ENCODE measurements at regions not wholly inside any gene's neighbourhood (a gene's known extent, or its start where the extent isn't known, plus 50 kb on each side); places are given as distances from the start of the nearest gene placed in this dataset.

DNA sequence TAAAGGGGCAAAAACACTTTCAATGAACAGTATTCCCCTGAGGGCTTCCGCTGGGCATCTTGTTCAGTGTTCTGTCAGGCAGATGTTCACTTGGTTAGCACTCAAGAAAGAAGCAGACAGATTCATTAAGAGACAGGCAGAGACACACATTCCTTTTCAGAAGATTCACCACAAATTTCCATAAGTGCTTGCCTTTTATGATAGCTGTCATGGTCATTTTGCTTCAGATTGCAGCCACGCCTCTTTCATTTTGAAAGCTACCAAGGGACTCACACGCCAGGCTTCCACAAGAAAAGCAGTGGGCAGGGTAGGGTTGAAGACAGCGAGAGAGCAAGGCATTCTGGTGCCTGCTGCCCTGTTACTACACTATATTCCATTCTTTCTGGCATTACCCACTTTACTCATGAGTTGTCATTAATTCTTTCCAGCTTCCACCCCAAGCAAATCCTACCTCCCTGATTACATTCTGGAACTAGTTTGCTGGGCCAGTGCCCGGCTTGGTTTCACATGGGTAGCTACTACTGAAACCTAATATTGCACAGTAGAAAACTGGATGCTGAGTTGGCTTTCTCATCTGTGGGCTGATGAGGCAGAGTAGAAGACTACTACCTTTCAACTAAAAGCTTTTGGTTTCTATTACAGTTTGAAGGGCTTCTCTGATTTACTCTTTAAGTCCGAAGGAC lies 91.2 kb upstream of the COL24A1 start:
- no peak for ATAC-seq
- no peaks in the 10 kb centered on the region for H3K27me3 Mint-ChIP-seq
- CTCF ChIA-PET = no interaction called here
- no peaks in the 10 kb centered on the region for H3K9me3 Mint-ChIP-seq (ENCODE audit: low read depth)
- no peaks in the 10 kb centered on the region for H3K4me1 Mint-ChIP-seq
- no peaks in the 10 kb centered on the region for H3K36me3 Mint-ChIP-seq
- no peak overlapping the region for H3K27ac Mint-ChIP-seq
- H3K4me3 Mint-ChIP-seq = no peak overlapping the region
- DNase-seq = no peak

GRCh38 chr1:86245566-86246190 lies 89.1 kb upstream of the COL24A1 start:
- no peak for DNase-seq
- Mint-ChIP-seq H3K36me3 (no peaks in the 10 kb centered on the region), H3K9me3 (ENCODE audit: low read depth) (no peaks in the 10 kb centered on the region), H3K4me3 (no peak overlapping the region), H3K27ac (no peak overlapping the region), H3K4me1 (no peaks in the 10 kb centered on the region), H3K27me3 (no peaks in the 10 kb centered on the region)
- ATAC-seq = no peak
- CTCF ChIA-PET = interaction anchor here (0.7 kb wide), 1 partner anchor 271 kb away, joined by 3 read pairs; no protein-coding TSS in a partner anchor

DNA sequence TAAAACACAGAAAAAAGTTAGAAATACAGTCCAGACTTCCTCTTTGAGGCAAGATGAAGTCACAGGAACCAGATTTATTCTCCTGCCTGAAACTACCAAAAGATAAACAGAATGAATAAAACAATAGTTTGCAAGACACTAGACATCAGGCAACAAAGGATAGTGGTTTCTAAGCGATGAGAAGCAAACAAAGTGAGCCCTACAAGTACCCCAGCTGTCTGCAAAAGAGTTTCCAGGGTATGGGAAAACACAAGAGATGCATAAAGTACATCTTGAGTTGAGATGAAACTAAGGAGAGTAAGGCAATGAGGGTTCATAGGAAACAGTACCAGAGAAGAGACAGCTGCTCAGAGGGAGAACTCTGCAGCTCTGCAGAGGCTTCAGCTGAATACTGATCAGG lies 83.3 kb upstream of the COL24A1 start:
- no peaks in the 10 kb centered on the region for H3K4me1 Mint-ChIP-seq
- H3K9me3 Mint-ChIP-seq (ENCODE audit: low read depth) = no peaks in the 10 kb centered on the region
- H3K27ac Mint-ChIP-seq = no peak overlapping the region
- ATAC-seq (no peak), DNase-seq (no peak)
- H3K4me3 Mint-ChIP-seq = no peak overlapping the region
- H3K27me3 Mint-ChIP-seq = no peaks in the 10 kb centered on the region
- CTCF ChIA-PET = no interaction called here
- no peaks in the 10 kb centered on the region for H3K36me3 Mint-ChIP-seq

DNA sequence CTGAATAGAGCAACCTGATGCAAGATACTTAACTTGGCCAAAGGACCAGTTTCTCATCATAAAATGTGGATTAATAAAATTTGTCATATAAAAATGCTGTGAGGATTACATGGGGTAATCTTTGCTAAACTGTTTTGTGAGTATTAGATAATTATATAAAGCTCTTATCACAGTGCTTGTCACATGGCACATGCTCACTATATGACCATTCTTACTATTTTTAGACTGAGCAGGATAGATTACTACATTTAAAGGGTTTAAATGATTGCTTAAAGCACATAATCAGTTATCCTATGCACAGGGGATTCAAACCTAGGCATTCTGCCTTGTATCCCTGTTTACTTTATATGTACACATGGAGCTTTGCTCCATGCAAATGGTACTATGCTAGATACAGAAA lies 82.9 kb upstream of the COL24A1 start:
- Mint-ChIP-seq H3K27ac (no peak overlapping the region), H3K4me1 (no peaks in the 10 kb centered on the region), H3K27me3 (no peaks in the 10 kb centered on the region), H3K36me3 (no peaks in the 10 kb centered on the region), H3K9me3 (ENCODE audit: low read depth) (no peaks in the 10 kb centered on the region), H3K4me3 (no peak overlapping the region)
- ATAC-seq (no peak), DNase-seq (no peak)
- CTCF ChIA-PET = no interaction called here

GRCh38 chr1:86238226-86238625 lies 81.7 kb upstream of the COL24A1 start:
- Mint-ChIP-seq H3K4me1 (no peaks in the 10 kb centered on the region), H3K9me3 (ENCODE audit: low read depth) (no peaks in the 10 kb centered on the region), H3K27ac (no peak overlapping the region), H3K36me3 (no peaks in the 10 kb centered on the region), H3K27me3 (no peaks in the 10 kb centered on the region), H3K4me3 (no peak overlapping the region)
- no peak for ATAC-seq
- no peak for DNase-seq
- CTCF ChIA-PET = no interaction called here

- Mint-ChIP-seq H3K9me3 (ENCODE audit: low read depth) (no peaks in the 10 kb centered on the region), H3K27ac (no peak overlapping the region), H3K4me3 (no peak overlapping the region), H3K36me3 (no peaks in the 10 kb centered on the region), H3K4me1 (no peaks in the 10 kb centered on the region), H3K27me3 (no peaks in the 10 kb centered on the region)
- DNase-seq (no peak), ATAC-seq (no peak)
- CTCF ChIA-PET = no interaction called here
Observed at GRCh38 chr1:86235852-86236251, 79.3 kb upstream of the COL24A1 start.

DNA sequence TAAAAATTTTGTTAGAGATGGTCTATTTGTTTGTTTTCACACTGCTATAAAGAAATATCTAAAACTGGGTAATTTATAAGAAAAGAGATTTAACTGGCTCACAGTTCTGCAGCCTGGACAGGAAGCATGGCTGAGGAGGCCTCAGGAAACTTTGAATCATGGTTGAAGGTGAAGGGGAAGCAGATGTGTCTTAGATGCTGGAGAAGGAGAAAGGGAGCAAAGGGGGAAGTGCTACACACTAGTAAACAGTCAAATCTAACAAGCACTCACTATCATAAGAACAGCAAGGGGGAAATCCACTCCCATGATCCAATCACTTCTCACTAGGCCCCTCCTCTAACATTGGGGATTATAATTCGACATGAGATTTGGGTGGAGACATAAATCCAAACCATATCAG lies 76.8 kb upstream of the COL24A1 start:
- H3K9me3 Mint-ChIP-seq (ENCODE audit: low read depth) = no peaks in the 10 kb centered on the region
- H3K36me3 Mint-ChIP-seq = no peaks in the 10 kb centered on the region
- no peak overlapping the region for H3K27ac Mint-ChIP-seq
- no peak overlapping the region for H3K4me3 Mint-ChIP-seq
- no peak for ATAC-seq
- H3K27me3 Mint-ChIP-seq = no peaks in the 10 kb centered on the region
- DNase-seq = no peak
- H3K4me1 Mint-ChIP-seq = no peaks in the 10 kb centered on the region
- CTCF ChIA-PET = no interaction called here

GRCh38 chr1:86231076-86231475 lies 74.5 kb upstream of the COL24A1 start:
- CTCF ChIA-PET = no interaction called here
- DNase-seq (no peak), ATAC-seq (no peak)
- H3K4me3 Mint-ChIP-seq = no peak overlapping the region
- H3K36me3 Mint-ChIP-seq = no peaks in the 10 kb centered on the region
- H3K27ac Mint-ChIP-seq = no peak overlapping the region
- H3K4me1 Mint-ChIP-seq = no peaks in the 10 kb centered on the region
- no peaks in the 10 kb centered on the region for H3K9me3 Mint-ChIP-seq (ENCODE audit: low read depth)
- no peaks in the 10 kb centered on the region for H3K27me3 Mint-ChIP-seq

- DNase-seq (no peak), ATAC-seq (no peak)
- Mint-ChIP-seq H3K27ac (no peak overlapping the region), H3K4me3 (no peak overlapping the region), H3K27me3 (no peaks in the 10 kb centered on the region), H3K9me3 (ENCODE audit: low read depth) (no peaks in the 10 kb centered on the region), H3K36me3 (no peaks in the 10 kb centered on the region), H3K4me1 (no peaks in the 10 kb centered on the region)
- CTCF ChIA-PET = no interaction called here
Observed at GRCh38 chr1:86229405-86229975, 72.9 kb upstream of the COL24A1 start.

DNA sequence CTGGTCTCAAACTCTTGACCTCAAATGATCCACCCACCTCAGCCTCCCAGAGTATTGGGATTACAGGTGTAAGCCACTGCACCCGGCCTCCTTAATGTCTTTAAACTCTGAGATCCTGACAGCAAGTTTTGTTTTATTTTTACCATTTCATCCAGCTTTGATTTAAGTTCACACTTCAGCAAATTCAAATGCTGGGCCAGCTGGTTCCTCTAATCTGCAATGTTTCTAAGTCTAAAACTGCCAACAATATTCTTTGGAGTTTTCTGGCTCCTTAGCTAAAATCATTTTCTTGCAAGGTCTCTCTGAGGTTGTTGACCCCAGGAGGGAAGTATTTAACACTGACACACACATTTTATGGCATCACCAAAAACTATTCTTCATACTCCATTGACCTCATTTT lies 72.0 kb upstream of the COL24A1 start:
- Mint-ChIP-seq H3K27ac (no peak overlapping the region), H3K4me1 (no peaks in the 10 kb centered on the region), H3K27me3 (no peaks in the 10 kb centered on the region), H3K4me3 (no peak overlapping the region), H3K36me3 (no peaks in the 10 kb centered on the region), H3K9me3 (ENCODE audit: low read depth) (no peaks in the 10 kb centered on the region)
- DNase-seq (no peak), ATAC-seq (no peak)
- CTCF ChIA-PET = no interaction called here

DNA sequence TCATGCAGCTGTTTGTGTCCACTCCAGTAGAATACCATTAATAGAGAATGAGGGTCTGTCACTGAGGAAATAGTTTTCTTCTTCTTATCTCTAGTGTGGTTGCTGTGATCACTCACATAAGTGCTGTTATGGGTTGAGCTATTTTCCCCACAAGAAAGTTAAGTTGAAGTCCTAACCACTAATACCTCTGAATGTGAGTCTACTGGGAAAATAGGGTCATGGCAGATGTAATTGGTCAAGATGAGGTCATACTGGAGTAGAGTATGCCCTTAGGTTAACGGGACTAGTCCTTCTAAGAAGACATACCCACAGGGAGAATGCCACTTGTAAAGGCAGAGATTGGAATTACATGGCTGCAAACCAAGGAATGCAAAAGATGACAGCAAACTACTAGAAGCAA lies 70.5 kb upstream of the COL24A1 start:
- Mint-ChIP-seq H3K27ac (no peak overlapping the region), H3K4me1 (no peaks in the 10 kb centered on the region), H3K4me3 (no peak overlapping the region), H3K27me3 (no peaks in the 10 kb centered on the region), H3K36me3 (no peaks in the 10 kb centered on the region), H3K9me3 (ENCODE audit: low read depth) (no peaks in the 10 kb centered on the region)
- DNase-seq (no peak), ATAC-seq (no peak)
- CTCF ChIA-PET = no interaction called here

- H3K4me1 Mint-ChIP-seq = no peaks in the 10 kb centered on the region
- DNase-seq (no peak), ATAC-seq (no peak)
- CTCF ChIA-PET = no interaction called here
- no peaks in the 10 kb centered on the region for H3K36me3 Mint-ChIP-seq
- H3K4me3 Mint-ChIP-seq = no peak overlapping the region
- no peaks in the 10 kb centered on the region for H3K9me3 Mint-ChIP-seq (ENCODE audit: low read depth)
- H3K27me3 Mint-ChIP-seq = no peaks in the 10 kb centered on the region
- H3K27ac Mint-ChIP-seq = no peak overlapping the region
Observed at GRCh38 chr1:86226204-86226603, 69.6 kb upstream of the COL24A1 start.

DNA sequence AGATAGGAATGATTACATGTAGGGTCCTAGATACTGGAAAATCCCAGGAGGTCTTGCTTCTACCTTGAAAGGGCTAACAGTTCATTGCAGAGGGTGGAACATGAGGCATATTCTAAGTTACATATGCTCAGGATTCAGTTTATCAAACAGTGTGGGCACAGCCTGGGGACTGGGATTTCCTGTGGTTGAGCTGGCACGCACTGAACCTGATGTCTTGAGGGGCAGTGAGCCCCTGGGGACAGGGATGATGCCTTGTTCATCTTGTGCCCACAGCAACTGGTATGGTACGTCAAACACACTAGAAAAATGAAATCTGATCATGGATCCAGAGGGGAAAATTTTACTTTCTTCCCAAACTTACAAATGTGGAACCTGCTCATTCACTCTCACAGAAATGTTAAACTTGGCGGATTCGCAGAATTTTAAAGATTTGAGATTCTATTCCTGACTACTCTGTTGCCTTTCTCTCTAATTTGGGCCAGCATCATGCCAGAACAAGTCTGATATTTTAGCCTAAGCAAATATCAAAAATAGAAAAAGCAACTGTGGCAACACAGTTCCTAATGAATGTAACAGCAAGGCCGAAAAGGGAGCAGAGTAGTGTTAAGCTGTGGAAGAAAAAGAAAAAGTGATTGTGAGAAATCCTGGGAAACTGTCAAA lies 68.2 kb upstream of the COL24A1 start:
- Mint-ChIP-seq H3K27me3 (no peaks in the 10 kb centered on the region), H3K36me3 (no peaks in the 10 kb centered on the region), H3K4me1 (no peaks in the 10 kb centered on the region), H3K27ac (no peak overlapping the region), H3K9me3 (ENCODE audit: low read depth) (no peaks in the 10 kb centered on the region), H3K4me3 (no peak overlapping the region)
- CTCF ChIA-PET = no interaction called here
- DNase-seq (no peak), ATAC-seq (no peak)

DNA sequence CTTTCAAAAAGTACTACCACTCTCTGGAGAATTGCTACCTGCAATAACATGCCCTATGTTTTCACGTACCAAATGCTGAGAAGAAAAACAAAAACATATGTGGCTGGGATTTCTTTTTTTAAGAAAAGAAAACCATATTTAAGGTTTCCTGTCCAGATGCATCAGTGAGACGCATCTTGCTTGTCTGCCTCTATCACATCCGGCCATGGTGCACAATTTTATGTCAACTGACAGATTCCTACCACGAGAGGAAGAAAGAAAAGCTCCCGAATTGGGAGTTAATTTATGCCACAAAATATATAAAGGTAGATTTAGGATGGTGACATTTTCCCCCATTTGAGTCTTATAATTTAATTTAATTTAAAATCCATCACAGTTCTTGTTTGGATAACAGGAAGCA lies 62.3 kb upstream of the COL24A1 start:
- no peak overlapping the region for H3K27ac Mint-ChIP-seq
- H3K4me1 Mint-ChIP-seq = no peaks in the 10 kb centered on the region
- no peaks in the 10 kb centered on the region for H3K9me3 Mint-ChIP-seq (ENCODE audit: low read depth)
- DNase-seq (no peak), ATAC-seq (no peak)
- H3K4me3 Mint-ChIP-seq = no peak overlapping the region
- CTCF ChIA-PET = no interaction called here
- H3K27me3 Mint-ChIP-seq = no peaks in the 10 kb centered on the region
- no peaks in the 10 kb centered on the region for H3K36me3 Mint-ChIP-seq

All from activated CD8-positive, alpha-beta memory T cell treated with anti-CD3 and anti-CD28 coated beads, Interleukin-2, amount 10 ng/mL, durations not matched to agents 7 days and 5 days (primary cell).